Thoracic aorta (tissue), 2 donors: ENCODE measurements at regions not wholly inside any gene's neighbourhood (a gene's known extent, or its start where the extent isn't known, plus 50 kb on each side); places are given as distances from the start of the nearest gene placed in this dataset.
A peak's percentile ranks its signal among the peaks of the same experiment; 100 is the strongest.

ENCODE experiments used
- ATAC-seq: fragments of 150-250 bp; one replicate; pipeline ENCODE4 v1.8.0; 2017; ENCODE audit warnings: low read depth; ENCODE audit not compliant: insufficient number of reproducible peaks, low FRiP score
- DNase-seq: peaks from one replicate; pipeline ENCODE4 v3.0.0-alpha.2; 2020; ENCODE audit warnings: low spot score
- H3K27ac ChIP-seq, 2 donors: fragments of 200-600 bp; sonication (generic); 1 replicate in 1 of 2; 2 replicates in 1 of 2; pipeline ENCODE4 v1.5.1; 2016; ENCODE audit warnings: mild to moderate bottlenecking in 2 of 2, moderate library complexity in 2 of 2
- H3K27me3 ChIP-seq: fragments of 200-600 bp; sonication (generic); replicated peaks from 2 replicates; pipeline ENCODE4 v1.6.0; 2016; ENCODE audit warnings: mild to moderate bottlenecking; ENCODE audit not compliant: insufficient read depth
- H3K36me3 ChIP-seq: fragments of 200-600 bp; sonication (generic); one replicate; pipeline ENCODE4 v1.5.1; 2016
- H3K4me1 ChIP-seq, 2 donors: fragments of 200-600 bp; sonication (generic); 1 replicate in 1 of 2; 2 replicates in 1 of 2; pipeline versions ENCODE4 v1.5.1 to v1.6.0; 2016; ENCODE audit warnings: low read depth in 2 of 2, mild to moderate bottlenecking in 1 of 2; ENCODE audit not compliant: control insufficient read depth in 1 of 2
- H3K4me3 ChIP-seq: fragments of 200-600 bp; sonication (generic); 2 replicates; pipeline ENCODE4 v1.5.1; 2016; ENCODE audit warnings: mild to moderate bottlenecking
- H3K9me3 ChIP-seq: fragments of 200-600 bp; sonication (generic); 2 replicates; pipeline ENCODE4 v1.5.1; 2016
- TF ChIP-seq, protein P1 (sequence below): fragments of 200-600 bp; sonication (generic); IDR thresholded peaks from one replicate; pipeline ENCODE4 v1.5.1; 2019; ENCODE audit warnings: antibody characterized with exemption

DNA sequence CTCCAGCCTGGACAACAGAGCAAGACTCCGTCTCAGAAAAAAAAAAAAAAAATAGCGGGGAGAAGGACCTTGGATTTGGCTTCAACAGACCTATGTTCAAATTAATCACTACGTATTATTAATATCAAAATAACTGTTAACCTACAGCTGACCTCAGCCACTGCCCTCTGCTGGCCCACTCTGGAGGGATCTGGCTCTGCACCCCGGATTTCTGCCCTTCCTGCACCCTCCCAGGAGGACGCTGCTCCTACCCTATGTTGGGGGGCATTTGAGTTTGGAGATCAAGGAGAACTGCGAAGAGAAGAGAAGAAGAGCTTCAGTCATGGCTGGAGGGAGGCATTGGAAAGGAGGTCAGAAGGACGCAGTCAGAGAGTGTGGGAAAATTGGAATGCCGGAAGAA lies 96.7 kb downstream of the PSMG1 start:
- TF ChIP-seq, protein P1, sequence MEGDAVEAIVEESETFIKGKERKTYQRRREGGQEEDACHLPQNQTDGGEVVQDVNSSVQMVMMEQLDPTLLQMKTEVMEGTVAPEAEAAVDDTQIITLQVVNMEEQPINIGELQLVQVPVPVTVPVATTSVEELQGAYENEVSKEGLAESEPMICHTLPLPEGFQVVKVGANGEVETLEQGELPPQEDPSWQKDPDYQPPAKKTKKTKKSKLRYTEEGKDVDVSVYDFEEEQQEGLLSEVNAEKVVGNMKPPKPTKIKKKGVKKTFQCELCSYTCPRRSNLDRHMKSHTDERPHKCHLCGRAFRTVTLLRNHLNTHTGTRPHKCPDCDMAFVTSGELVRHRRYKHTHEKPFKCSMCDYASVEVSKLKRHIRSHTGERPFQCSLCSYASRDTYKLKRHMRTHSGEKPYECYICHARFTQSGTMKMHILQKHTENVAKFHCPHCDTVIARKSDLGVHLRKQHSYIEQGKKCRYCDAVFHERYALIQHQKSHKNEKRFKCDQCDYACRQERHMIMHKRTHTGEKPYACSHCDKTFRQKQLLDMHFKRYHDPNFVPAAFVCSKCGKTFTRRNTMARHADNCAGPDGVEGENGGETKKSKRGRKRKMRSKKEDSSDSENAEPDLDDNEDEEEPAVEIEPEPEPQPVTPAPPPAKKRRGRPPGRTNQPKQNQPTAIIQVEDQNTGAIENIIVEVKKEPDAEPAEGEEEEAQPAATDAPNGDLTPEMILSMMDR, result no peak
- Histone ChIP-seq H3K36me3 (no peaks in the 10 kb centered on the region), H3K4me3 (no peak overlapping the region), H3K27me3 (no peaks in the 10 kb centered on the region), H3K27ac (peak overlapping the region; percentile 87 to 97), H3K9me3 (no peaks in the 10 kb centered on the region), H3K4me1 (peaks cover 27 to 87% of the 10 kb centered on the region in 2 donors)
- ATAC-seq (no peak), DNase-seq (no peak)

DNA sequence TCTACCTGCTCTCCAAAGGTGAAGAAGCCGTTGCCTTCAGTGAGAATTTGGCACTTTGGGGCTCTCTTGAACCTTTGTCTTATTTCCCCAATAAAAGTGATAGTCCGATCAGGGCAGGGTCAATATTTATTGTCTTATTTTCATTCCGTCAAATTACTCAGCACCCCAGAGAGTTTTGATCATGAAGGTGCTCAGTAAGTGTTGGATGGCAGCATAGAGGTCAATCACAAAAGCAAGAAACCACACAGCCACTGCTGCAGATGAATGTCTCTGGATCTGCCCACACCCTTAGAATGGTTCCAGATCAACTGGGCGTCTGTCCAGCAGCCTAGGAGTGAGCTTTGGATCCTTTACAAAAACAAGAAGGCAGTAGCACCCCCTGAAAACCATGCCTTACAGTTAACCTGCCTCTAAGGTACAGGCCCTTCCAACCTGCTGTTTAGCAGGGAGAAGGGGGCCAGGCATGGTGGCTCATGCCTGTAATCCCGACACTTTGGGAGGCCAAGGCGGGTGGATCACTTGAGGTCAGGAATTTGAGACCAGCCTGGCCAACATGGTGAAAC lies 97.3 kb downstream of the PSMG1 start:
- H3K4me3 ChIP-seq, result no peak overlapping the region
- ATAC-seq, result no peak
- H3K27ac ChIP-seq, result peak overlapping the region; percentile 87 to 97
- H3K27me3 ChIP-seq, result no peaks in the 10 kb centered on the region
- DNase-seq, result no peak
- no peaks in the 10 kb centered on the region for H3K9me3 ChIP-seq
- TF ChIP-seq, protein P1, result no peak
- no peaks in the 10 kb centered on the region for H3K36me3 ChIP-seq
- peaks cover 27 to 86% of the 10 kb centered on the region in 2 donors for H3K4me1 ChIP-seq

DNA sequence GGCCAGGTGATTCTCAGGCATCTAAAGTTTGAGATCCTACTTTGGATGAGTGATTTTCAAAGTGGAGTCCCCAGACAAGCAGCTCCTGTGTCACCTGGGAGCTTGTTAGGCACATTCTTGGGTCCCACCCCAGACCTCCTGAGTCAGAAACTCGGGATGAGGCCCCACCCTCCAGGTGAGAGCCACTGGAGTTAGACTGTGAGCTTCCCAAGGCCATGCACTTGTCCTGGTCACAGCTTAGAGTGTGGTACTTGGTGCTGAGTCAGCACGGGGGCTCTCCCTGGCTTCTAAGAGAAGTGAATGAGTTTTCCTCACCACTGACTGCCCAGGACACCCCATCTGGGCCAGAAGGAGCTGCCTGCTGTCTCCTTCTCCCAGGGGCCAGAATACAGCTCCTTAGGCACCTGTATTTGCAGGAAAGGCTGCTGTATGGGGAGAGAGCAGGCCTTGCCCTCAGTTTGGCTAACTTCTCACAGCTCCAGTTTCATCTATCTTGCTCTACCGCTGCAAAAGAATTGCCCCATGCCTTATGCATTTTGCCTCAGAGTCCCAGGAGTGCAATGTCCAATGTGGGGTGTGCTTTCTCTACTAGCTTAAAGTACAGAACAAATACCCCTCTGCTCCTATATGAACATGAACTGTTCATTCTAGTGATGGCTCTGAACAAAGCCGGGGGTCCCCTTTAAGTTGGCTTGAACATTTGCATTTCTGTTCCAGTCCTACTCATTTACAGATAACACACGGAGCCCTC lies 98.1 kb downstream of the PSMG1 start:
- TF ChIP-seq, protein P1, result no peak
- no peaks in the 10 kb centered on the region for H3K36me3 ChIP-seq
- H3K4me1 ChIP-seq, result peaks cover 25 to 78% of the 10 kb centered on the region in 2 donors
- no peaks in the 10 kb centered on the region for H3K27me3 ChIP-seq
- no peak overlapping the region for H3K4me3 ChIP-seq
- H3K9me3 ChIP-seq, result no peaks in the 10 kb centered on the region
- ATAC-seq (no peak), DNase-seq (no peak)
- peak overlapping the region; percentile 87 to 97 for H3K27ac ChIP-seq

DNA sequence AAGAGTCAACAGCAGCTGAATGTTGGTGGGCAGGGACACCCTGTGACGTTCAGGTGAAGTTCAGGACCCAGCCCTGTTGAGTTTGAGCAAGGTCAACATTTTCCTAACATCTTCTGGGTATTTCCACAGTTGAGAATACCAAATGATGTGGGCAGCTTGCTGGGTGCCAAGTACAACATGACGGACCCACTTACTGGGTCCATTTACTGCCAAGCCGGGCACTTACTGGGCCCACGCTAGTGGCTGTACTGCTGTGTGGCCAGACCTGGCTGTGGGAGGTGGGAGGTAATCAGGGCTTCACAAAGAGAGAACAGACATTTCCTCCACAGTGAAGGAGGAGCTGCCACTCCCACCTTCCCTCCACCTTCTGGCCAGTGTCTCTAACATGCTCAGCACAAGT lies 99.2 kb downstream of the PSMG1 start:
- Histone ChIP-seq H3K36me3 (no peaks in the 10 kb centered on the region), H3K9me3 (no peaks in the 10 kb centered on the region), H3K4me1 (peaks cover 17 to 67% of the 10 kb centered on the region in 2 donors), H3K27me3 (no peaks in the 10 kb centered on the region), H3K4me3 (no peak overlapping the region), H3K27ac (peak overlapping the region; percentile 32 to 51)
- DNase-seq (no peak), ATAC-seq (no peak)
- TF ChIP-seq, protein P1, result no peak

DNA sequence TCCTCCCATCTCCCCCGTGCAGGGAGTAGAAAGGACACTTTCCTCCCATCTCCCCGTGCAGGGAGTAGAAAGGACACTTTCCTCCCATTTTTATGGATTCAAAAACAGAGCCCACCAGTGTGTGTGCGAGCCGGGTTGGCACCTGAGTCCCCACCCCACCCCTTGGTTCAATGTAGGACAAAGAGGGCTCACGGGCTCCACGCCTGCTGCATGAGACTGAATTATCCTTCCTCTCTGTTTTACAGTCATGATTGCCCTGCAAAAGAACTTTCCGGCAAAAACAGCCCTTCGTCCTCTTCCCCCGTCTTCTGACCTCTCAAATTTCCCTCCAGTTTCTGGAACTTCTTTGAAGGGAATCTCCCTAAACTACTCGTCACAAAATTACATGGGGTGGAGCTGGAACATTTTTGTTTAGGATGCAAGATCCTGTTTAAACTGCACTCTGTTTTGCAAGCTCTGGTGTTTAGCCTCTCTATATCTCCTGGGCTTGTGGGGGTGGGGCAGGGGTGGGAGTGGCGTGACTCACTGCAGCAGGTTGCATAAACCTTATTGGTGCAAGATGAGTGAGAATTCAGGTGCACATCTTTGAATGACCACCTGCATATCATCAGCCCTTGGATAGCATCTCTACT lies 99.8 kb downstream of the PSMG1 start:
- Histone ChIP-seq H3K36me3 (no peaks in the 10 kb centered on the region), H3K9me3 (no peaks in the 10 kb centered on the region), H3K4me3 (no peak overlapping the region), H3K27ac (peak overlapping the region; percentile 32 to 51), H3K27me3 (no peaks in the 10 kb centered on the region), H3K4me1 (peaks cover 17 to 62% of the 10 kb centered on the region in 2 donors)
- TF ChIP-seq, protein P1, result no peak
- DNase-seq, result no peak
- ATAC-seq, result no peak
